ENCODE measurements at regions not wholly inside any gene's neighbourhood (a gene's known extent, or its start where the extent isn't known, plus 50 kb on each side); places are given as distances from the start of the nearest gene placed in this dataset.
"Not testable (repeated sequence)": the region's sequence is repeated elsewhere in the genome, so short reads cannot be mapped to it uniquely, and the experiment has no call there.

DNA sequence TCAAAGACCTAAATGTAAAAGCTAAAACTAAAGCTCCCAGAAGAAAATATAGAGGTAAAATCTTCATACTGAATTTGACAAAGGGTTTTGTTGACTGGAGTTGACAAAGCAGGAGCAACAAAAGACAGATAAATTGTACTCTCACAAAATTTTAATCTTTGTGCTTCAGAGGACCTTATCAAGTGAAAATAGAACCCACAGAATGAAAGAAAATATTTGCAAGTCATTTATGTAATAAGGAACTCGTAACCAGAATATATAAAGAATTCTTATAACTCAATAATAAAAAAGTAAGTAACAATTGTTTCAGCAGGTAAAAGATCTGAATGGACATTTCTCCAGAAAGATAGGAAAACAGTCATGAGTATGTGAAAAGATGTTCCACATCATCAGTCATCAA lies 62.0 kb upstream of the SRRM3 start:
- no peak for DNase-seq (ENCODE audit: extremely low spot score)
- TF ChIP-seq CTCF (IDR thresholded peaks at IDR 0.05; ENCODE audit: control extremely low read depth, extremely low read depth, low read depth, missing control alignments) = no peak
- CTCF ChIA-PET = no interaction called here

GRCh38 chr7:76140259-76140658 lies 61.4 kb upstream of the SRRM3 start:
- CTCF ChIA-PET; POLR2A ChIA-PET; DNase-seq (ENCODE audit: extremely low spot score): not testable (repeated sequence)

More for the DNA sequence above, 62.0 kb upstream of the SRRM3 start:
- POLR2A ChIA-PET = no interaction called here

DNA sequence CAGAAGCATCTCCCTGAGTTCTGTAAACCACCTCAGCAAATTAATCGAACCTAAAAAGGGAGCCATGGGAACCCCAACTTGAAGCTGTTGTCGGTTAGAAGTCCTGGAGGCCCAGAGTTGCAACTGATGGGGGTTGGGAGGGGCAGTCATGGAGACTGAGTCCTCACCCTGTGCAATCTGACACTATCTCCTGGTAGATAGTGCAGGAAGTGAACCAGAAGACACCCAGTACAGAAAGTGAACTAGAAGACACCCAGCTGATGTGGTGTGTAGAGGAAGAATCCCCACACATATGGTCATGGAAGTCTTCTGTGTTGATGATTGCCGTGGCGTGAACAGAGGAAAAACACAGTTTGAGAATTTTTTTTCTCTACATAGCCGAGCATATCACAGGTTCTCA lies 58.8 kb upstream of the SRRM3 start:
- CTCF ChIA-PET = no interaction called here
- TF ChIP-seq CTCF (IDR thresholded peaks at IDR 0.05; ENCODE audit: control extremely low read depth, extremely low read depth, low read depth, missing control alignments) = no peak
- POLR2A ChIA-PET = no interaction called here

GRCh38 chr7:76144664-76145270 lies 56.9 kb upstream of the SRRM3 start:
- POLR2A ChIA-PET; CTCF ChIA-PET; DNase-seq (ENCODE audit: extremely low spot score): not testable (repeated sequence)

More for the DNA sequence above, 58.8 kb upstream of the SRRM3 start:
- DNase-seq (ENCODE audit: extremely low spot score) = no peak

GRCh38 chr7:76146374-76146773 lies 55.3 kb upstream of the SRRM3 start:
- no peak for TF ChIP-seq CTCF (IDR thresholded peaks at IDR 0.05; ENCODE audit: control extremely low read depth, extremely low read depth, low read depth, missing control alignments)
- CTCF ChIA-PET = no interaction called here
- POLR2A ChIA-PET = no interaction called here
- no peak for DNase-seq (ENCODE audit: extremely low spot score)

DNA sequence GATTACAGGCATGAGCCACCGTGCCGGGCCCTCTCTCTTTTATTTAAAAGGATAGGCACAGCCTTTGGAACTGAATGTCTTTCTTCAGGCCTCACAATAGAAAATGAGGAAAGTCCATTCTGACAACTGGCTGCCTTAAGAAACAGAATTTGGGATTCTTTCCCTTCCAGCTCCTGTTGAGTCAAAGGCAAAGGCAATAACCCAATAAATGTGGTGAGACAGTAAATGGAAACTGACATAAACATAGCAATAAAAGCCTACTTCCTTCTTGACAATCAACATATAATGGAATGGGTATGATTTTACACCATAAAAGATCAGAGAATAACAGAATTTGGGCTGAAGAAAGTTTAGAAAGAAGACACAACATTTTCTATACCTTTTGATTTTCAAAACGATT lies 52.7 kb upstream of the SRRM3 start:
- POLR2A ChIA-PET; DNase-seq (ENCODE audit: extremely low spot score); CTCF ChIA-PET: not testable (repeated sequence)

GRCh38 chr7:76149847-76150691 lies 51.6 kb upstream of the SRRM3 start:
- ChIA-PET CTCF (no interaction called here), POLR2A (no interaction called here)
- no peak for TF ChIP-seq CTCF (IDR thresholded peaks at IDR 0.05; ENCODE audit: control extremely low read depth, extremely low read depth, low read depth, missing control alignments)
- no peak for DNase-seq (ENCODE audit: extremely low spot score)

Data from GM10248 (cell line).